ENCODE measurements at regions not wholly inside any gene's neighbourhood (a gene's known extent, or its start where the extent isn't known, plus 50 kb on each side); places are given as distances from the start of the nearest gene placed in this dataset.

- no peak for DNase-seq (ENCODE audit: low read depth, low spot score)
- no peak overlapping the region for H3K4me3 ChIP-seq (ENCODE audit: low read depth, low read length)
- no peak for TF ChIP-seq CTCF (IDR thresholded peaks at IDR 0.05; ENCODE audit: low read depth, low read length)
- in situ Hi-C loops (cut with HindIII; ENCODE audit: low sequenced_read_pairs): no loop called here
These were observed 437.9 kb downstream of the KLF12 start for GRCh38 chr13:73696271-73696670.

- in situ Hi-C loops (cut with HindIII; ENCODE audit: low sequenced_read_pairs): no loop called here
- H3K4me3 ChIP-seq (ENCODE audit: low read depth, low read length): no peak overlapping the region
- no peak for TF ChIP-seq CTCF (IDR thresholded peaks at IDR 0.05; ENCODE audit: low read depth, low read length)
- no peak for DNase-seq (ENCODE audit: low read depth, low spot score)
These were observed 438.9 kb downstream of the KLF12 start for GRCh38 chr13:73695325-73695724.

- DNase-seq (ENCODE audit: low read depth, low spot score): peak; percentile 10
- in situ Hi-C loops (cut with HindIII; ENCODE audit: low sequenced_read_pairs): no loop called here
- no peak for TF ChIP-seq CTCF (IDR thresholded peaks at IDR 0.05; ENCODE audit: low read depth, low read length)
- no peak overlapping the region for H3K4me3 ChIP-seq (ENCODE audit: low read depth, low read length)
These were observed 441.0 kb downstream of the KLF12 start for GRCh38 chr13:73693215-73693614.

- TF ChIP-seq CTCF (IDR thresholded peaks at IDR 0.05; ENCODE audit: low read depth, low read length): no peak
- DNase-seq (ENCODE audit: low read depth, low spot score): no peak
- H3K4me3 ChIP-seq (ENCODE audit: low read depth, low read length): no peak overlapping the region
- in situ Hi-C loops (cut with HindIII; ENCODE audit: low sequenced_read_pairs): no loop called here
These were observed 442.3 kb downstream of the KLF12 start for GRCh38 chr13:73691891-73692290.

DNA sequence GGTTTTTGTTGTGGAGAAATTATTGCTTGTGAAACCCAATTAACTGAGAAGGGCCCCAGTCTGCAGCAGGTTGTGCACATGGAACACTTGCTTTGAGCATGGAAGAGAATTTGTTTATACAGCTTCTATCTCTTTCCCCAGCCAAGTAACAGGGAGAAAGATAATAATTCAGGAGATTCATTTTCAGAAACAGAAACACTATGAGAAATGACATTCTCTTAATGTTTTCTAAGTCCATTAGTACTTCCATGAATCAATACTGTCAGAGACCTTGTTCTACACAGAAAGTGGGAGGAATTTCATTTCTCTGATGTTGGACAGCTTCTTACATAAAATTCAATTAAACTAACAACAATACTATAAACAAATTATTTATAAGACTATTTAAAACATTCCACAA is 446.3 kb downstream of the KLF12 start:
- no peak for TF ChIP-seq CTCF (IDR thresholded peaks at IDR 0.05; ENCODE audit: low read depth, low read length)
- H3K4me3 ChIP-seq (ENCODE audit: low read depth, low read length): no peak overlapping the region
- in situ Hi-C loops (cut with HindIII; ENCODE audit: low sequenced_read_pairs): no loop called here
- DNase-seq (ENCODE audit: low read depth, low spot score): no peak

DNA sequence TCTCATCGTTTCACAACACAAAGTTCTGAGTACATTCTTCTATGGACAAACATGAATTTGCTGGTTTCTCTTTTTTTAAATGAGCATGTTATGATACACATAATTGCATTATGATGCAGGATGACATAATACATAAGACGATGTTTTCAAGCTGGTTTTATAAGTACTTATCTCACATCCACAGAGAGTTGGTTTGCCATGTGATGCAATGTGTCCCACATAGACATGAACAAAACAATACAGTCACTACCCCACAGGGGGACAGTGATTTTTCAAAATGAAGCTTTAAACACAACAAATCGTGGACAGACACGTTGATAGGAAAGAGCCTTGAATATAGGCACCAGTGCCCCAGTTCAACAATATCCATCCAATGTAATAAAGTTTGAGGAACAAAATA is 447.1 kb downstream of the KLF12 start:
- in situ Hi-C loops (cut with HindIII; ENCODE audit: low sequenced_read_pairs): no loop called here
- H3K4me3 ChIP-seq (ENCODE audit: low read depth, low read length): no peak overlapping the region
- no peak for TF ChIP-seq CTCF (IDR thresholded peaks at IDR 0.05; ENCODE audit: low read depth, low read length)
- DNase-seq (ENCODE audit: low read depth, low spot score): no peak

- in situ Hi-C loops (cut with HindIII; ENCODE audit: low sequenced_read_pairs): no loop called here
- TF ChIP-seq CTCF (IDR thresholded peaks at IDR 0.05; ENCODE audit: low read depth, low read length): no peak
- no peak for DNase-seq (ENCODE audit: low read depth, low spot score)
- H3K4me3 ChIP-seq (ENCODE audit: low read depth, low read length): no peak overlapping the region
These were observed 449.5 kb downstream of the KLF12 start for GRCh38 chr13:73684750-73685149.
